Epidermal melanocyte (primary cell): ENCODE measurements at regions not wholly inside any gene's neighbourhood (a gene's known extent, or its start where the extent isn't known, plus 50 kb on each side); places are given as distances from the start of the nearest gene placed in this dataset.

ENCODE experiments used
- DNase-seq: peaks from one replicate; pipeline ENCODE4 v3.0.0; 2011; ENCODE audit warnings: low spot score; ENCODE audit not compliant: insufficient read length

DNA sequence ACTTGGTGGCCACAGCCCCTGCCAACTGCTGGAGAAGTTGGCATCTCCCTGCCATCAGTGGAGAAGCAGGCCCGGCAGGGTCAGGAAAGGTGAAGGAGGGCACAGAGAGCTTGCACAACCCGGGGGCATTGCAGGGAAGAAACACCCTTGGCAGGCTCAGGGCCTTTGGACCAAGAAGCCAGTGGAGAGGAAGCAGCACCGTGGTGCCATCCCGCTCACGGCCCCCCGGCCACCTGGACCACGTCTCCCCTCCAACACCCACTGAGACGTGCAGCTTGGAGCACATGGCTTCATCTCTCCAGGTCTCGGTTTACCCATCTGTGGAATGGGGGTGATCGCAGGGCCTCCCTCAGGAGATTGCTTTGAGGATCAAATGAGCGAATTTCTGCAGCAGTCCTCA is 158.1 kb downstream of the RBFOX3 start:
- no peak for DNase-seq

- no peak for DNase-seq
These were observed 159.7 kb downstream of the RBFOX3 start for GRCh38 chr17:79451167-79451566.

DNA sequence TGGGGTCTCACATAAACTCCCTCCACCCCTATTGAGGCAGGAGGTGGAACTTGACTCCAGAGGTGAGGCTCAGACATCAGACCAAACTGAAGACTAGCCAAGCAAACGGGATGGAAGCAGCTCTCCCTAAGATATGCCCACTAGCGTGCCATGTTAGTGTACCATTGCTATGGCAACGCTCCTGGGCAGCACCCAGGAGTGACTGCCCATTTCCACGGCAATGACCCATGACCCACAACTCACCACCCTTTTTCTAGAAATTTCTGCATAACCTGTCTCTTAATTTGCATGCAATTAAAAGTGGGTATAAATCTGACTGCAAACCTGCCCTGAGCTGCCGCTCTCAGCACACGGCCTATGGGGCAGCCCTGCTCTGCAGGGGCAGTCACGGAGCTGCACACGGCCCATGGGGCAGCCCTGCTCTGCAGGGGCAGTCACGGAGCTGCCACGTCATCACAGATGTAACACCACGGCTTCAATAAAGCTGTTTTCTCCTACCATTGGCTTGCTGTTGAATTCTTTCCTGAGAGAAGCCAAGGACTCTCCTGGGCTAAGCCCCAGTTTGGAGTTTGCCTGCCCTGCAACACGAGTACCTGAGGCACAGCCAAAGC is 164.3 kb downstream of the RBFOX3 start:
- DNase-seq: no peak

DNA sequence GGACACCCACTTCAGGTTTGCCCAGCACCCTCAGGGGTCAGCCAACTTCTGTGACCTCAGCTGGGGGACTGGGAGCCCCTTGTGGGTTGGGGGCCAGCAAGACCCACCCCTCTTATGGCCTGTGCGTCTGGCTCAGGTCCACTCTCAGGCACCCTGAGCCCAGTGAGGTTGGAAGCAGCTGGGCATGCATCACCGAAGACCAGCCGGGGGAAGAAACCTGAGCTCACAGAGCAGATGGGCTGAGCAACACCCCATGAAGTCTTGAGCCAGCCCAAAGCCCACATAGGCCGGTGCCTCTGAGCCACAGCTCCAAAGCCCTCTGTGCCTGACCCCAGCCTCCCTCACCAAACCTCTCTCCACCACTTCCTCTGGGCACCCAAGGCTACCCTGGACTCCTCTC is 166.7 kb downstream of the RBFOX3 start:
- no peak for DNase-seq

- DNase-seq: no peak
These were observed 167.8 kb downstream of the RBFOX3 start for GRCh38 chr17:79443026-79443425.

GRCh38 chr17:79441356-79442160 is 169.3 kb downstream of the RBFOX3 start:
- DNase-seq: no peak

DNA sequence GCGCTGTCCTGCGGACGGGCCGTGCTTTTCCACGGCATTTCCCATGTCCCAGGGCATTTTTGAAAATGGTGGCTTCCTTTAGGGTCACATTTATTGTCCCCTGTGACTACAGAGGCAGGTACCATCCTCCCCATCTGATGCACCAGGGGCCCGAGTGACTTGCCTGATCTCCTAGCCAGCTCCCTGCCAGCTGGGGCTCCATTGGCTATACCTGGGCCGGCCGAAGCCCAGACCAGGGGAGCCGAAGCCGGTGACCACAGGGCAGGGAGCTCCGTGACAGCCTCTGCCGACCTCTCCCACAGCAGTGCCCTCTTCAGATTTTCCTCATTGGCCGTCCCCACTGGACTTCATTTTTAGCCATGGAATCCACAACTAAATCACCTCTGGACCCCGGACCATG is 170.6 kb downstream of the RBFOX3 start:
- DNase-seq: no peak

DNA sequence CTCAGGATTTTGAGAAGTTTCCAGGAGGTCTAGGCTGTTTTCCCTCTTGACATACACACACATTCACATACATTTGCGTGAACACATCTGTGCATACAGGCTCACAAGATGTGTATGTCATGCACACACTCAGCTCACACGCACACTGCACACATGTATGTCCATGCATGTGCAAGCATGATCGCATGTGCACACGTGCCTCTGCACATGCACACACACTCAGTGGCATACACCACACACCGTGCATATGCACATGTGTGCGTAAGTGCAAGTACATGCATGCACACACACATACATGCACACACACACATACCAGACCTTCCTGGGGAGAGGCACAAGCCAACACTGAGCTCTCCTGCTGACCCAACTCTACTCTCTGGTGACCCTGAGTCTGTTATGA is 171.4 kb downstream of the RBFOX3 start:
- DNase-seq: no peak

DNA sequence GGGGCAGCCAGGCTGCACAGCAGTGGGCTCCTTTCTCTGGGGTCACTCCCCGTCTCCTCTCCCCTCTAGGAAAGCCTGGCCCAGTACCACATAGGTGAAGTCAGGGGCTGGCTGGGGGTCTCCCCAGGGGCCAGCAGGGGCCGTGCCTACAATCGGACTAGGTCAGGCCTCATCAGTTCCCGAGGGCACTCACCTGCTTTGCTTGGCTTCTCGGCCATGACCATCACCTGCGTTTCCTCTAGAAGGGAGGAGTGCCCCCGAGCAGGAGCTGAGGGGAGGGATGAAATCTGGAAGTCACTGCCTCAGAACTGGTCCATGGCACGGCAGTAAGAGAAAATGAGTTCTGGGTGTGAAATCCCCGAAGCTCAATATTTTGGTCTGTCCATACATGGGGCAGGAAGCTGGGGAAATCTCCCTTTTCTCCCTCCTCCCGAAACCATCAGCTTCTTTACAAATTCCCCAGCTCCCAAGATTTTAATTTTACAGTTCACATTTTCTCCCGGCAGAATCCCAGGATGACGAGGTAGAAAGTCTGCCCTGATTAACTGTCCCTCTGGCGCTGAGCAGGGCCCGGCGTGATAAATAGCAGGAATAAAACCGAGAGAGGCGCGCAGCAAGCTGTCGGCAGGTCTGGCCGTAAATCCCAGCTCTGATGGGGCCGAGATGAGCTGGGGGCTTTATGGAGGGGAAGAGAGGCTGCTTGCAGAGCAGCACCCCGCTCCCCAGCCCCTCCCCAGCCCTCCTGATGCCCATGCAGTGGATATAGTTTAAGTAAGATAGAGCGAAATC is 172.1 kb downstream of the RBFOX3 start:
- DNase-seq: no peak

DNA sequence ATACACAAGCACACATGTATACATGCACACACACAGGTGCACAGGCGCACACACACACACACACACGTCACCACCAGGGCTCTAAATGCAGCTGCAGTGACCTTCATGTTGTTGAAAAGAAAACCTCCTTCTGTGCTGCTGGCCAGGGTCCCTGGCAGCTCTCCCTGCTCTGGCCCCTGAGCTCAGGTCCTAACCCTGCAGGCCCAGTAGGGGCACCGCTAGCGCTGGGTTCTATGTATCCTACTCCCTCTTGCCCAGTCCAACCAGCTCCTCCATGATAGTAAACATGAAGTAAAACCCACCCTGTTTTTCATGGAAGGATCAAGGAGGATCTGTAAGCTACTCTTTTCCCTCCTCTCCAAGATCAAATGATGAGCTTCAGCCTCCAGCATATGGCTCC is 172.8 kb downstream of the RBFOX3 start:
- no peak for DNase-seq

DNA sequence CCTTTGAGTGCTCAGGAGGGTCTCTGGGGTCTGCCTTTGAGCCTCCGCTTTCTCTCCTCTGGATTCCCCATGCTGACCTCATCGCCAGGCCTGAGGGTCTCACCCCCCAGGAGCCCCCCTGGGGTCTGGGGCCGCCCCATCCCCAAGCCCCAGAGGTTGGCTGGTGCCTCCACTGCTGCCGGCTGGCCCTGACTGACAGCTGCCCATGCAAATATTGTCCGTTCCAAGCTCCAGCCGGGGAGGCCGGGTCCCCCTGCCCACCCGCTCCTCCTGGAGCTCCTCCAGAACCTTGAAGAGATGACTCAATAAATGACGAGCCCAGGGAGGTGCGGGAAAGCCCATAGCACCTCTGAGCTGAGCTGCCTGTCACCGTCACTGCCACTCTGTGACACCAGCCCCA is 173.8 kb downstream of the RBFOX3 start:
- no peak for DNase-seq

GRCh38 chr17:79435962-79436361 is 174.9 kb downstream of the RBFOX3 start:
- DNase-seq: no peak

DNA sequence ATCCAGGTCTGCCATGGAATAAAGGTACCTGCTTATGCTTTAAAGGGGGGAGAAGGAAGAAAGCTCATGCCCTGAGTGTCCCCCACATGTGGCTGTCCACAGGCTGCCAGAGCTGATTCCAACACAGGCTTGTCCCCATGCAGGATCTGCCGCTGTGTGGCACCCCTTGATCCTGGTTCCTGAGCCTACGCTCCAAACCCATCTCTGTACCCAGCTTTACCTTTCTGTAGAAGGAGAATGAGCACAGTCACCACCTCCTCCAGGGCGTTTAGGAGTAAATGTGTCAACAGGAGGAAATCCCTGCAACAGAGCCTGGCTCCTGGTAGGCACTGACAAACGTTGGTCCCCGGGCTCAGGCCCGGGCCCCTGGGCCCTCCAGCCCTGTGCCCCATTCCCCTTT is 175.6 kb downstream of the RBFOX3 start:
- DNase-seq: no peak

- no peak for DNase-seq
These were observed 176.6 kb downstream of the RBFOX3 start for GRCh38 chr17:79434215-79434614.

GRCh38 chr17:79433379-79433778 is 177.5 kb downstream of the RBFOX3 start:
- DNase-seq: no peak

GRCh38 chr17:79431175-79431574 is 179.7 kb downstream of the RBFOX3 start:
- no peak for DNase-seq

DNA sequence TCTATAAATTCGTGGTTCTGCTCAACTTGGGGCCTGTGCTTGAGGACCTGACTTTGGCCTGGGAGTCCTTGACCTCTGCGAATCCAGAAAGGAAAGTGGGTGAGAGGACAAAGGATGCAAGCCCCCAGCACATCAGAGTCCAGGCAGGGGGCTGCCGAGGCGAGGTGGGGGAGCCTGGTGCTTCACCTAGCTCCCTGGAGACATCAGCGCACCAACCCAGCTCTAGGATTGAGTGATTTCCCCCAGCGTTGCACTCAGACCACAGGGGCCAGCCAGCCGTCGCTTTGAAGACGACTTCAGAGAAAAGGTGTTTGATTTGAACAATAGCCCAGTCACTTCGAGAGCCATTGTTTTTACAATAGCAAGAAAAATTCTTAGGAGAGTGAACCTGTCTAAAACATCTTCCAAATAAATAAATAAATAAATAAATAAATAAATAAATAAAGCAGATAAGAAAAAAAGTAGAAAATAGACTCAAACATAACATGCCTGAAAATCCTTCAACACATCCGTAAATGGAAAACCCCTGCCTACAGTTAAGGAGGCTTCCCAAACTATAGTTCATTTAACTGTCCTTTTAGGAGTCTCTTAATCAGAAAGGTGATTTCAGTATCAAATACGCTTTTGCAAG is 180.9 kb downstream of the RBFOX3 start:
- no peak for DNase-seq

GRCh38 chr17:79428988-79429387 is 181.9 kb downstream of the RBFOX3 start:
- no peak for DNase-seq

- no peak for DNase-seq
These were observed 183.0 kb downstream of the RBFOX3 start for GRCh38 chr17:79427621-79428539.

- no peak for DNase-seq
These were observed 185.2 kb downstream of the RBFOX3 start for GRCh38 chr17:79425686-79426085.
